SK-N-MC (cell line): ENCODE measurements at regions not wholly inside any gene's neighbourhood (a gene's known extent, or its start where the extent isn't known, plus 50 kb on each side); places are given as distances from the start of the nearest gene placed in this dataset.

ENCODE experiments used
- EZH2 ChIP-seq: fragments of 200-600 bp; sonication (generic); IDR thresholded peaks from one replicate; pipeline ENCODE4 v1.6.1; 2017; ENCODE audit warnings: antibody characterized with exemption
- POLR2AphosphoS5 ChIP-seq: IDR thresholded peaks from 2 replicates; pipeline ENCODE4 v1.6.1; 2012; ENCODE audit warnings: mild to moderate bottlenecking, low read depth, low read length, borderline replicate concordance

- TF ChIP-seq EZH2 (no peak), POLR2AphosphoS5 (no peak)
Observed at GRCh38 chr1:87684713-87685205, 356.1 kb downstream of the LMO4 start.
